Testis (tissue), 2 donors: ENCODE measurements at regions not wholly inside any gene's neighbourhood (a gene's known extent, or its start where the extent isn't known, plus 50 kb on each side); places are given as distances from the start of the nearest gene placed in this dataset.

Experiments used
- DNase-seq: peaks from one replicate; pipeline ENCODE4 v3.0.0-alpha.2; 2019
- H3K27ac ChIP-seq, 2 donors: fragments of 200-600 bp; sonication (generic); one replicate each; pipeline ENCODE4 v1.5.1; 2019
- H3K27me3 ChIP-seq: fragments of 200-600 bp; sonication (generic); one replicate; pipeline ENCODE4 v1.5.1; 2019
- H3K36me3 ChIP-seq: fragments of 200-600 bp; sonication (generic); one replicate; pipeline ENCODE4 v1.5.1; 2017; ENCODE audit warnings: low read depth; ENCODE audit errors: missing control alignments
- H3K4me1 ChIP-seq: fragments of 200-600 bp; sonication (generic); one replicate; pipeline ENCODE4 v1.5.1; 2019
- H3K4me3 ChIP-seq, 2 donors: fragments of 200-600 bp; sonication (generic); one replicate each; pipeline ENCODE4 v1.5.1; 2017 to 2019
- H3K9me3 ChIP-seq: fragments of 200-600 bp; sonication (generic); one replicate; pipeline ENCODE4 v1.5.1; 2017
- CTCF ChIP-seq, 3 experiments: fragments of 450-650 bp in 2 of 3; fragments of 200-600 bp in 1 of 3; sonication (generic) in 1 of 3; IDR thresholded peaks; one replicate each; pipeline ENCODE4 v1.5.1; 2016 to 2019; ENCODE audit warnings: antibody characterized with exemption in 3 of 3, mild to moderate bottlenecking in 2 of 3, moderate library complexity in 1 of 3
- POLR2A ChIP-seq: fragments of 450-650 bp; IDR thresholded peaks from one replicate; pipeline ENCODE4 v1.6.1; 2017; ENCODE audit warnings: antibody characterized with exemption, mild to moderate bottlenecking, moderate library complexity
- WGBS, 2 donors: methylation state at CpG; one replicate each; pipeline ENCODE4 v1.1.5; 2018; 5-methylcytosine and 5-hydroxymethylcytosine counted together
- intact Hi-C: fragments of 100-400 bp; cut with DNase I; formaldehyde crosslinking; loops from one replicate; pipeline ENCODE4 v1.15.1; 2023; ENCODE audit warnings: low total_unique reads

GRCh38 chr3:101172516-101172915 lies 147.9 kb downstream of the IMPG2 start:
- WGBS, 2 donors: 35 to 42% methylated on average over 1 of the region's 1 CpG
- DNase-seq: no peak

GRCh38 chr3:101171681-101172191 lies 148.6 kb downstream of the IMPG2 start:
- DNase-seq: no peak
- Histone ChIP-seq H3K4me1 (peaks cover 6% of the 10 kb centered on the region), H3K27ac (no peak overlapping the region), H3K36me3 (no peaks in the 10 kb centered on the region), H3K4me3 (no peak overlapping the region), H3K9me3 (no peaks in the 10 kb centered on the region), H3K27me3 (no peaks in the 10 kb centered on the region)
- intact Hi-C loops: no loop called here
- TF ChIP-seq POLR2A (no peak), CTCF (IDR thresholded peaks at IDR 0.05) (no peak)
- WGBS, 2 donors: 88 to 97% methylated on average over 2 of the region's 2 CpGs

More at GRCh38 chr3:101172516-101172915, 147.9 kb downstream of the IMPG2 start:
- no peak for TF ChIP-seq POLR2A
- no peak for TF ChIP-seq CTCF (IDR thresholded peaks at IDR 0.05)
- intact Hi-C loops: no loop called here
- Histone ChIP-seq H3K9me3 (no peaks in the 10 kb centered on the region), H3K27me3 (no peaks in the 10 kb centered on the region), H3K4me3 (no peak overlapping the region), H3K36me3 (no peaks in the 10 kb centered on the region), H3K4me1 (peaks cover 6% of the 10 kb centered on the region), H3K27ac (no peak overlapping the region)

GRCh38 chr3:101170806-101171558 lies 149.4 kb downstream of the IMPG2 start:
- 32 to 54% methylated on average over 5 of the region's 5 CpGs for WGBS, 2 donors
- H3K4me3 ChIP-seq: no peak overlapping the region
- no peaks in the 10 kb centered on the region for H3K36me3 ChIP-seq
- intact Hi-C loops: no loop called here
- TF ChIP-seq CTCF (IDR thresholded peaks at IDR 0.05): no peak
- no peak for TF ChIP-seq POLR2A
- H3K9me3 ChIP-seq: no peaks in the 10 kb centered on the region
- no peaks in the 10 kb centered on the region for H3K27me3 ChIP-seq
- no peak overlapping the region for H3K27ac ChIP-seq
- no peak for DNase-seq
- H3K4me1 ChIP-seq: peaks cover 6% of the 10 kb centered on the region

- Histone ChIP-seq H3K27me3 (no peaks in the 10 kb centered on the region), H3K36me3 (no peaks in the 10 kb centered on the region), H3K27ac (no peak overlapping the region), H3K4me3 (no peak overlapping the region), H3K9me3 (no peaks in the 10 kb centered on the region), H3K4me1 (peaks cover 6% of the 10 kb centered on the region)
- TF ChIP-seq CTCF (IDR thresholded peaks at IDR 0.05): no peak
- no peak for TF ChIP-seq POLR2A
- no peak for DNase-seq
- WGBS, 2 donors: 70 to 81% methylated on average over 8 of the region's 8 CpGs
- intact Hi-C loops: no loop called here
Measured at GRCh38 chr3:101170062-101170771, 150.2 kb downstream of the IMPG2 start.
